GM18517 (cell line): ENCODE measurements at regions not wholly inside any gene's neighbourhood (a gene's known extent, or its start where the extent isn't known, plus 50 kb on each side); places are given as distances from the start of the nearest gene placed in this dataset.

Source experiments
- ATAC-seq: cut with Tn5 transposase; IDR thresholded peaks from one replicate; pipeline ENCODE4 v1.9.1; 2021; ENCODE audit warnings: mild to moderate bottlenecking, moderate library complexity; ENCODE audit not compliant: unreplicated experiment

DNA sequence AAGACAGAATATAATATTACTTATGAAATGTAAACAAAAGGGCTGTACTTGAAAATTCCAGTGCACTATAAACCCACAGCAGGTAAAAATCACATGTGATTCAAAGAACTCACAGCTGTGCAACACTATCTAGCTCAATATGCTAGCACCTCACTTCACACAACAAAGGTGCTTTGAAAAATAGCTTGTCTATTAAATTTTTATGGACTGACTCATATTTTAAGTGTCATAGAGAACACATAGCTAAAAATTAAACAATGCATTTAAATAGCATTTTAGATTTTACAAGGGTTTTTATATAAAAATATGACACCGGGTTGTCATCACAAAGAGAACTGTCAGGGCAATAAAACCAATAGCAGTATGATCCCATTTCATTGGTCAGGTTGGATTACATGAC, 1390.5 kb upstream of the TENM4 start:
- ATAC-seq, result no peak

DNA sequence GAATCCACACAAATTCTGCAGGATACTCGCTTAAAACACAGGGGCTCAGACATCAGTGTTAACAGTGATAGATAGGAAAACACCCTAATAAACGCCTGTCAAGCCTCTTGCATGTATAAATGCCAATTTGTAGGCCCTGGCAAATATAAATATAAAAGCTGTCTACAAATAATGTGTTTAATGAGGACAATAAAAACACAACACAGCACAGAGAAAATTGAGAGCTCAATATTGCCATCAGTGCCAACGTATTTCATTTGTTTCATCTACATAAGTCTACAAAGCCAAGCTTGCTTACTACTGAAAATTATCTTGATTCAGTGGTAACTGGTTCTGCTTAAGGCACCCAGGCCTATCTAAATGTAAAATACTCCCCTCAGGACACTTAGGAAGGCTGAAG, 1387.0 kb upstream of the TENM4 start:
- no peak for ATAC-seq

DNA sequence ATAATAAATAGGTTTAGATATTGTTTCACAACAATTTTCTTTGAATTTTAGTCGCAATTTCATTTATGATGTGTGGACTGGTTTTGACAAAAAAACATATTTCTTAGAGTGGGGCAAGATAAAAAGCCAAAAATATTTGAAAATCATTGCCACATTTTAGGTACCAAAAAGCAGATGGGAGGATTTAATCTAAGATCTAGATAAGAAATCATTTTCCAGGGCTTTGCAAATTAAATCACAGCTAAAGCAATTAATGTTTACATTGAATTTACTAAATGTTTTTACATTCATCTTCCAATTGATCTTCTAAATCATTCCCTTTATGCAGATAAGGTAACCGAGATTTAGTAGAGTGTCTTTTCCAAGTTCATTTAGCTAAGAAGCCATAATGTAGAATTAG, 1386.0 kb upstream of the TENM4 start:
- no peak for ATAC-seq

DNA sequence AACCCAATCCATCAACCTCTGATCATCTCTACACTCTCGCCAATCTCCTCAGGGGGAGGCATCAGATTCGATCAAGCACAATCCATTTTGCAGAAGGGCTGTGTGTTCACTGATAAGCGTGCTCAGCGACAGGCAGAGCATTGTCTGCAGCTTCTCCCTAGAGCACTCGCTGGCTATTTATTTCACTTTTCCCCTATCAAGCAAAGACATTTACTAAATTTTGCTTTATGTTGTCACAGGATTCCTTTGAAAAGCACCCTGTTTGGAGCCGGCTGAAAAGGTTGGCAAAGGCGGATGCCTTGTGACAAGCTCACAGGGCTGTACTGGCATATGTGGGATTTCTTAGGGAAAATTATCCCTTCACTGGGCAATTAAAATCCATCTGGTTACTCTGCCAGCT, 1381.5 kb upstream of the TENM4 start:
- ATAC-seq, result no peak

GRCh38 chr11:80819271-80819670, 1378.4 kb upstream of the TENM4 start:
- ATAC-seq, result no peak

DNA sequence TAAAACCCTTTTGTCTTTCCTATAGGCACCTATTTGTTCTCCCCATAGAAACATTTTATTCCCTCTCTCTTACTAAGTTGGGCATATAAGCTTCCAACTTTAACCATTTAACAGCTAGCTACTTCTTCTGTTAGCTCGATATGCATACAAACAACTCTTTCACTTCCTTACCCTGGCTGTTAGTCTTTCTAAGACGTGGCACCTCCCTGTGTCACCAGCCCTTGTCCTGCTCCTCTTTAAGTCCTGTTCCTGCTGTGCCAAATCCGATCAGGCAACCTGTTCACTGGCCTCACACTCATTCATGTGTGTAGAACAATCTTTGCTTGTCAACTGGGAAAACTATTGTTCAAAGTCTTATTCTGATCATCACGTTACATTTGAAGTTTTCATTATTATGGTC, 1376.1 kb upstream of the TENM4 start:
- ATAC-seq, result peak; percentile 41

DNA sequence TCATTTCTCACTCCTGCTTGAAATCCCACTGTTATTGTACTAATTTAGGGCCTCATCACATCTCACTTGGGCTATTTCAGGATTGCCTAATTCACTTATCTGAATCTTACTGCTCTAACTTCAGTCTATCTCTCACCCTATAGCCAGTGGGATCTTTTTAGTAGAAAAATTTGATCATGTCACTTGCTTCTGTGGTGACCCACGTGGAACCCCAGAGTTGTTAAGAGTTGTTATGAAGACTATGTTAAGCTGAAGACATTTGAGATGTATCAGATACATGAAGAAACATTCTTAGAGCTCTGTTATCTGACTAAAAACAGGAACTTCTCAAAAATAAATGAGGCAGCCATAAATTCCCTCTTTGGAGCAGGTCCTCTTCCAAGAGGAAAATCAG, 1375.6 kb upstream of the TENM4 start:
- peak; percentile 28 for ATAC-seq

DNA sequence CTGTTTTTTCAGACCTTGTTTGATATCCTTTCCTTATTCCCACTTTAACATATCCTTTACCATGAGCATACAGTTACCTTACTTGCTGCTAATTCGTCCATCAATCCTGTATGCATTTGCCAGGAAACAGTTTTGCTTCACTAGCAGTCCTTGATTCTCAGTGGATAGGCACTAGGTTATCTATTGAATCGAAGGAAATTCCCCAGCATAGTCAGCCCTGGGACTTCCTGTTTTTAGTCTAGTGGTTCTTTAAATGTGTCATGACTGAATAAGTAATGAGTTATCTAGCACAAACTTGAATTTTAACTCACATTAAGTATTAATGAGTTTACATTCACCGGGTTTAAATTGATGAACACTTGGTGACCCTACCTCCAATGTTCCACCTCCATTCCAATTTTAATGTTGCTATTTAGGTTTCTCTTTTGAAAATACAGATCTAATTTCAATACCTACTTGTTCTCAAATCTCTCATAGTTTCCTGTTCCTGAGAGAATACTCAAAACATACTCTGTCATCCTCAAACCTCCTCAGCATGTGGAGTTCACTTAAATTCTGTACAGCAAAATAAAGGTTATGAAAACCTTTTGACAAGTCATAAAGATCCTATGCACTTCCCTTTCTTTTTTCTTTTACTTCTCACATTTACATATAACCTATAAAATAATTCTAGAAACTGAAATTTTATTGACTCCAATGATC, 1375.1 kb upstream of the TENM4 start:
- ATAC-seq, result peak; percentile 92

DNA sequence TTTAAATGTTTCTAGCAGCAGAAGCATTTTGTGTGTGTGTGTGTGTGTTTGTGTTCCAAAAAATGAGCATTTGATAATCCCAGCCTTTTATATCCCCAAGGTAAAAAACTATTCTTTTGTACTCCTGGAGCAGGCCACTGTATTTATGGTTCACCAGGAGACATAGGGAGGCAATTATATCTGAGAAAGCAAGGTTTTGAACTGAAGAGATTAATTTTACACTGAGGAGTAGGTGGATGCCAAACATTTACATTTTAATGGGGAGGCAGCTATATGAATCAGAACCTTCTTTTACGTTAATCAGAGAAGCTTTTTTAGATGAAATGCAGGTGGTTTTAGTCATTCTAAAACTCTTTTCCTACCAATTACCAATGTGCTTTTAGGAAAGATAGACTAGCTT, 1374.0 kb upstream of the TENM4 start:
- ATAC-seq, result no peak

DNA sequence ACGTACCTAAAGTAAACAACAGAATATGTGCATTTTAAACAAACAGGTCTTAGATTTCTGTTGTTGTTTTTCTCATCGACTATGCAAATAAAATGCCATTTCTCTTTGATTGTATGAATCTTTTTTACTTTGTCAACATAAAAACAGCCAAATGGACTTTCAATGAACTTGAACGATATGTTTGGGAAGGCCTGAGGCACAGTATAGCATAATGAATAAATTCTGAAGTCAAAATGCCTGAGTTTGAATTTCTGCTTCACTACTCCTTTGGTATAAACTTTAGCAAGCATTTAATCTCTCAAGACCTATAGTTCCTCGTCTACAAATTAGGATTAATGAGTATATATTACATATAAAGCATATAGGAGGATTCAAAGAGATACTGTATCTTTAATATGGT, 1369.9 kb upstream of the TENM4 start:
- ATAC-seq, result no peak

- ATAC-seq, result no peak
Measured at GRCh38 chr11:80798174-80798573, 1357.3 kb upstream of the TENM4 start.

GRCh38 chr11:80783561-80783960, 1342.7 kb upstream of the TENM4 start:
- ATAC-seq, result no peak

DNA sequence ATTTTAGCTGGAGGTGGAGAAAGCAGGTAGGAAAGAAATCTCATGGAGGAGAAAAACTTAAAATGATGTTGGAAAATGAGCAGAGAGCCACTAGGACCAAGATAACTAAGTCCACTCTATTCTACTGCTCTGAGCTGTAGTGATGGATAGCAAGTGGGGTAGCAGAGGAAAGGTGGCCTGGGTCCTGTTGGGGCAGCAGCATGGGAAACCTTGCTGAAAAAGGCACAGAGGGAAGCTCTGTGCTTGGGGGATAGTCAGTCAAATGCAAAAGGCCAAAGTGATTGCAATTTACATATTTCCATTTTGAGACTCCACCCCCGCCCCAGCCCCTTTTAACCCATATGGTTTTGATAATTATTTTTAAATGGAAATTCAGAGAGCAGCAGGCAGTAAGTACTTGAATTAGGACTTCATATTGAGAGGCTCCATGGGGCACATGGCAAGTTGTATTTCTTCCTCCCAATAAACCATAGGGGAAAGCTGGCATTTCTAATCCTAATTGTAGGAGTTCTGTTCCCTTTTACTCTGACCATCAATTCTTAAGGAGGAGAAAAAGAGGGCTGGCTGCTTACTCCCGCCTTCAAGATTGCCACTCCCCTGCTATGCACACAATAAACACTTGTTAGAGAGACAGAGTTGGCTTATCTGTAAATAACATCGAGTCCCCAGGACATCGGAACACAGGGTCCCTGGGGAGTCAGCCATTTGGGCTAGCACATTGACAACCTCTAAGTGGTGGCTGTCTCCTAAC, 1341.5 kb upstream of the TENM4 start:
- no peak for ATAC-seq

DNA sequence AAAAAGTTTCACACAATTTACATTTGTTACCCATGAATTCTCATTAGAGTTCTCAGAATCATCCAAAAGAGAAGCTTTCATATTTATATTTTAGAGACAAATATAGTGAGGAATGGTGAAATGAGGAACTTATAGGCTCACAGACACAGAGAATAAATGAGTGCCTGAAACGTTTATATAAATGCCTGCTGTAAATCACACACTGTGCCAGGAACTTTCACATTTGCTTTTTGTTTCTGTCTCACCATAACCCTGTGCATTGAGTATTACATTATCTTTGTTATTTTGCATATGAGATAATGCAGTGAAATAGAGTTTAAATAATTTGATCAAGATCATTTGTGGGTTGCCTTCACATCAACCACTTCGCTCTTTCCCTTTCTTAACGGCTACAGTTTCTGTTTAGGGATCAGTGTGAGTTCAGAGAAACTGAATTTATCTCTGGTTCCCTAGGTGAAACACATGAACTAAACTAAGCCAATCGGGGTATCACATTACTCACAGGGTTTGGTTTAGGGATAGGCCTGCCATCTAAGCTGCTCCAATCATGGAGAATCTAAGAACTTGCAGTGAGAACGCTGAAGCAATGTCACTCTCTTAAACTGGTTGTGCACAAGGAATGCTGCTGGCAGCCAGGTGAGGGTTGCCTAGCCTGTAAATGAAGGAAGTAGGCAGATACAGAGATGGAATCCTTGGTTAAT, 1339.2 kb upstream of the TENM4 start:
- ATAC-seq, result no peak

DNA sequence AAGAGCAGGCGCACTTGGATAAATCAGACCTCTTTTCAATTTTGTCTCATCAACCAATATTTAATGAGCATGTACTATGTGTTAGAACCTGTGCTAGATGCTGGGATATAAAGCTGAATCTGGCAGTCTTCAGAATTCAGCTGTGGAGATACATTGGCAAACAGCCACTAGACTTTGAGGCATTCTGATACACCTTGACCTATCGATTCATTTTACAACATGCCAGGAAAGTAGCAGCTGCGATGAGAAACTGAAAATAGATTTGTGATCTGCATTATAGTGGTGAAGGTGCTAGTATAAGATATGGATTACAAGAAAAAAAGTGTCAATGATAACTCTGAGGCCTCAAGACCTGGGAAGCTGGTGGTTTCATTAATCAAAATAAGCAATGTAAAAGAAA, 1338.1 kb upstream of the TENM4 start:
- no peak for ATAC-seq

- no peak for ATAC-seq
Measured at GRCh38 chr11:80778432-80778831, 1337.6 kb upstream of the TENM4 start.

DNA sequence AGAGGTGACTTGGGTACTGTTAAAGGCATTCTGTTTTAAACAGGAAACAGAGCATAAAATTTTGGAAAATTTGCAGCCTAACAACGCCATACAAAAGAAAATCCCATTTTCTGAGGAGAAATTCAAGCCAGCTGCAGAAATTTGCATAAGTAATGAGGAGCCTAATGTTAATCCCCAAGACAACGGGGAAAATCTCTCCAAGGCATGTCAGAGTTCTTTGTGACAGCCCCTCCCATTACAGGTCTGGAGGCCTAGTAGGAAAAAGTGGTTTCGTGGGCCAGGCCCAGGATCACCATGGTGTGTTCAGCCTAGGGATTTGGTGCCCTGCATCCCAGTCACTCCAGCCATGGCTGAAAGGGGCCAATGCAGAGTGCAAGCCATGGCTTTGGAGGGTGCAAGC, 1333.1 kb upstream of the TENM4 start:
- ATAC-seq, result no peak

GRCh38 chr11:80771017-80771416, 1330.2 kb upstream of the TENM4 start:
- no peak for ATAC-seq

GRCh38 chr11:80758787-80759186, 1318.0 kb upstream of the TENM4 start:
- no peak for ATAC-seq

GRCh38 chr11:80748207-80748925, 1307.5 kb upstream of the TENM4 start:
- no peak for ATAC-seq

GRCh38 chr11:80746300-80746699, 1305.5 kb upstream of the TENM4 start:
- no peak for ATAC-seq
